ENCODE measurements at regions not wholly inside any gene's neighbourhood (a gene's known extent, or its start where the extent isn't known, plus 50 kb on each side); places are given as distances from the start of the nearest gene placed in this dataset.

DNA sequence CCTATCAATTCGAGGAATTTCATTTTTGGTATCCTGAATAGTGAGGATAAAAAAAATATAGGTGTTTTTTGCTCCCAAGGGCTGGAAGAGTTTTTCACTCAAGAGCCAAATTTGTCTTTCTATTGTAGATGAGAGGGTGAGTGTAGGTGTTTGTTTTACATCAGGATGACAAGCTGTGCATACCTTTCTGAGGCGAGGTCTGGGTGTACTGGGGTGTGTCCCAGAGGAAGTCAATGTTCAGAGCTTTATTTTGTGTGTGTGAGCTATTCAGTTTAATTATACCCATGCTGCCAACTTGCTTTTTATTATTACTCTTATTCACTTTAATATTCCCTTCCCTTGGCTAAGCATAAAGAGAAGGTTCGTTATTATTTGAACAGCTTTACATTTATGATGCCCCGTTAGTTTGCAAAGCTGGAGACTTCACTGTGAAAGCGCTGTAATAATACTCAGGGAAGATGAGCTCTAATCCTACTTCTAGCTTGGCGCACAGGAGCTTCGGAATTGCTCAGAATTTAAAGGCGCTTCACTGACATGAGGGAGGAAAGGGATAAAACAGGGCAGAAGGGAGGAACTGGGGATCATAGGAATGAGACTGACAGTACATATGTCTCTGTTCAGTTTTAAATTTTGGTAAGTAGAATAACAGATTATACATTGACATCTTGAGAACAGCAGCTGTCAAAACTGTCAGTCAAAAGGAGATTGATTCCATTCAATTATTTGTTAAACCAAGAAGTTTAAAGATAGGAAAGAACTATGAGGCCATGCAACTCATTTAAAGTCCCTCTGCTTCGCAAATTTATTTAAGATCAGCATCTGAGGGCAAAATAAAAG is 117.7 kb upstream of the TP63 start:
- WGBS (ENCODE audit: insufficient coverage, low coverage, missing lambda C conversion rate), result 0% methylated on average over 9 of the region's 9 CpGs
- H3K4me3 ChIP-seq, result no peak overlapping the region
- H4K20me1 ChIP-seq (replicated peaks; ENCODE audit: control insufficient read depth, insufficient read depth, low read length), result no peaks in the 10 kb centered on the region
- H3K4me2 ChIP-seq (ENCODE audit: insufficient read depth, low read length), result no peak overlapping the region
- FAIRE-seq, result no peak
- CTCF ChIA-PET (ENCODE audit: low intra/inter-chr PET ratio), result no interaction called here
- BruUV-seq (replicated peaks), result no TSS peak
- H2AFZ ChIP-seq (ENCODE audit: low read depth, low read length), result no peak overlapping the region
- TF ChIP-seq MED1 (CRISPR knock-in tag; IDR thresholded peaks at IDR 0.05; ENCODE audit: borderline replicate concordance) (no peak), ZNF174 (CRISPR knock-in tag; IDR thresholded peaks at IDR 0.05) (no peak), RCOR1 (IDR thresholded peaks at IDR 0.05; ENCODE audit: borderline replicate concordance in 1 of 2, low read depth in 2 of 2, low read length in 2 of 2) (no peak), HOXB6 (CRISPR knock-in tag; IDR thresholded peaks at IDR 0.05; ENCODE audit: borderline replicate concordance) (no peak), GTF2A2 (tag; IDR thresholded peaks at IDR 0.05) (no peak), DACH1 (IDR thresholded peaks at IDR 0.05; ENCODE audit: partially characterized antibody) (no peak), ARID1B (IDR thresholded peaks at IDR 0.05) (no peak), FOXP1 (CRISPR knock-in tag; IDR thresholded peaks at IDR 0.05) (no peak), ARID2 (IDR thresholded peaks at IDR 0.05) (no peak), XRCC3 (IDR thresholded peaks at IDR 0.05) (no peak), MTA2 (IDR thresholded peaks at IDR 0.05; ENCODE audit: low read depth) (no peak), ZNF444 (CRISPR knock-in tag; IDR thresholded peaks at IDR 0.05) (no peak), TCFL5 (CRISPR knock-in tag; conservative IDR thresholded peaks at IDR 0.05) (no peak), FOXA1 (IDR thresholded peaks at IDR 0.05; ENCODE audit: borderline replicate concordance) (no peak)
- TF ChIP-seq, protein P1, sequence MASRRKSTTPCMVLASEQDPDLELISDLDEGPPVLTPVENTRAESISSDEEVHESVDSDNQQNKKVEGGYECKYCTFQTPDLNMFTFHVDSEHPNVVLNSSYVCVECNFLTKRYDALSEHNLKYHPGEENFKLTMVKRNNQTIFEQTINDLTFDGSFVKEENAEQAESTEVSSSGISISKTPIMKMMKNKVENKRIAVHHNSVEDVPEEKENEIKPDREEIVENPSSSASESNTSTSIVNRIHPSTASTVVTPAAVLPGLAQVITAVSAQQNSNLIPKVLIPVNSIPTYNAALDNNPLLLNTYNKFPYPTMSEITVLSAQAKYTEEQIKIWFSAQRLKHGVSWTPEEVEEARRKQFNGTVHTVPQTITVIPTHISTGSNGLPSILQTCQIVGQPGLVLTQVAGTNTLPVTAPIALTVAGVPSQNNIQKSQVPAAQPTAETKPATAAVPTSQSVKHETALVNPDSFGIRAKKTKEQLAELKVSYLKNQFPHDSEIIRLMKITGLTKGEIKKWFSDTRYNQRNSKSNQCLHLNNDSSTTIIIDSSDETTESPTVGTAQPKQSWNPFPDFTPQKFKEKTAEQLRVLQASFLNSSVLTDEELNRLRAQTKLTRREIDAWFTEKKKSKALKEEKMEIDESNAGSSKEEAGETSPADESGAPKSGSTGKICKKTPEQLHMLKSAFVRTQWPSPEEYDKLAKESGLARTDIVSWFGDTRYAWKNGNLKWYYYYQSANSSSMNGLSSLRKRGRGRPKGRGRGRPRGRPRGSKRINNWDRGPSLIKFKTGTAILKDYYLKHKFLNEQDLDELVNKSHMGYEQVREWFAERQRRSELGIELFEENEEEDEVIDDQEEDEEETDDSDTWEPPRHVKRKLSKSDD (conservative IDR thresholded peaks at IDR 0.05; ENCODE audit: low read length), result no peak
- TF ChIP-seq, protein P2, sequence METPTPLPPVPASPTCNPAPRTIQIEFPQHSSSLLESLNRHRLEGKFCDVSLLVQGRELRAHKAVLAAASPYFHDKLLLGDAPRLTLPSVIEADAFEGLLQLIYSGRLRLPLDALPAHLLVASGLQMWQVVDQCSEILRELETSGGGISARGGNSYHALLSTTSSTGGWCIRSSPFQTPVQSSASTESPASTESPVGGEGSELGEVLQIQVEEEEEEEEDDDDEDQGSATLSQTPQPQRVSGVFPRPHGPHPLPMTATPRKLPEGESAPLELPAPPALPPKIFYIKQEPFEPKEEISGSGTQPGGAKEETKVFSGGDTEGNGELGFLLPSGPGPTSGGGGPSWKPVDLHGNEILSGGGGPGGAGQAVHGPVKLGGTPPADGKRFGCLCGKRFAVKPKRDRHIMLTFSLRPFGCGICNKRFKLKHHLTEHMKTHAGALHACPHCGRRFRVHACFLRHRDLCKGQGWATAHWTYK (CRISPR knock-in tag; IDR thresholded peaks at IDR 0.05), result no peak
- no peak overlapping the region for H3K9ac ChIP-seq (ENCODE audit: insufficient read depth in 1 of 2, low read depth in 2 of 2, low read length in 2 of 2)
- no peaks in the 10 kb centered on the region for H3K9me1 ChIP-seq (ENCODE audit: control insufficient read depth, insufficient read depth, low read length)
- no peaks in the 10 kb centered on the region for H3K36me3 ChIP-seq (ENCODE audit: control insufficient read depth, insufficient read depth, low read length)
- H3K79me2 ChIP-seq (ENCODE audit: control insufficient read depth, insufficient read depth, low read length), result no peaks in the 10 kb centered on the region
- H3K27me3 ChIP-seq (ENCODE audit: control insufficient read depth in 2 of 2, insufficient read depth in 2 of 2, low read length in 2 of 2), result no peaks in the 10 kb centered on the region
- in situ Hi-C loops (cut with MboI), result no loop called here
- DNase-seq (ENCODE audit: extremely low read depth in 1 of 4, low spot score in 3 of 4), result no peak
- POLR2A ChIA-PET, result interaction anchor here (0.8 kb wide), 1 partner anchor 16 kb away, joined by 3 read pairs; no protein-coding TSS in a partner anchor
- no peak overlapping the region for H3K27ac ChIP-seq (ENCODE audit: extremely low read depth, low read depth, low read length)
- no peak for ATAC-seq
- no peaks in the 10 kb centered on the region for H3K4me1 ChIP-seq (replicated peaks in 1 of 2; ENCODE audit: control insufficient read depth in 2 of 2, insufficient read depth in 2 of 2, low read length in 2 of 2)
- H3K9me3 ChIP-seq (replicated peaks; ENCODE audit: control insufficient read depth, insufficient read depth, low read depth, low read length), result no peaks in the 10 kb centered on the region; the same call in 1 of the 2 replicates
- intact Hi-C loops (cut with micrococcal nuclease), result no loop called here

Data from K562 (cell line).